Type B pancreatic cell (in vitro differentiated cells): ENCODE measurements at regions not wholly inside any gene's neighbourhood (a gene's known extent, or its start where the extent isn't known, plus 50 kb on each side); places are given as distances from the start of the nearest gene placed in this dataset.

Source experiments
- DNase-seq: peaks from one replicate; pipeline ENCODE4 v3.0.0; 2021; ENCODE audit warnings: mixed read lengths; ENCODE audit not compliant: unreplicated experiment; ENCODE audit errors: extremely low spot score
- H3K27ac Mint-ChIP-seq: 2 replicates; pipeline ENCODE4 v1.8.0; 2021; ENCODE audit warnings: mild to moderate bottlenecking, mixed read lengths
- H3K27me3 Mint-ChIP-seq: 2 replicates; pipeline ENCODE4 v1.8.0; 2021; ENCODE audit warnings: mixed read lengths
- H3K36me3 Mint-ChIP-seq: 2 replicates; pipeline ENCODE4 v1.8.0; 2021; ENCODE audit warnings: mixed read lengths
- H3K4me1 Mint-ChIP-seq: one replicate; pipeline ENCODE4 v1.8.0; 2021; ENCODE audit warnings: mixed read lengths; ENCODE audit not compliant: unreplicated experiment
- H3K4me3 Mint-ChIP-seq: 2 replicates; pipeline ENCODE4 v1.8.0; 2021; ENCODE audit warnings: mild to moderate bottlenecking, mixed read lengths
- H3K9me3 Mint-ChIP-seq: 2 replicates; pipeline ENCODE4 v1.8.0; 2021; ENCODE audit warnings: mixed read lengths
- CTCF ChIP-seq: fragments of 200-600 bp; sonication (generic); conservative IDR thresholded peaks from 2 replicates; pipeline ENCODE4 v1.5.0; 2021; ENCODE audit warnings: antibody characterized with exemption, mild to moderate bottlenecking

- no peak for DNase-seq
- Mint-ChIP-seq H3K4me3 (no peak overlapping the region), H3K27ac (no peak overlapping the region)
These were observed 84.9 kb downstream of the KIF4B start for GRCh38 chr5:155098433-155098832.

GRCh38 chr5:155101697-155102096 is 88.1 kb downstream of the KIF4B start:
- no peak for TF ChIP-seq CTCF
- H3K27me3 Mint-ChIP-seq, result peaks cover 2% of the 10 kb centered on the region
- H3K9me3 Mint-ChIP-seq, result no peaks in the 10 kb centered on the region
- H3K4me1 Mint-ChIP-seq, result no peaks in the 10 kb centered on the region
- no peaks in the 10 kb centered on the region for H3K36me3 Mint-ChIP-seq
- no peak overlapping the region for H3K27ac Mint-ChIP-seq
- no peak for DNase-seq
- H3K4me3 Mint-ChIP-seq, result no peak overlapping the region

More at GRCh38 chr5:155098433-155098832, 84.9 kb downstream of the KIF4B start:
- Mint-ChIP-seq H3K4me1 (no peaks in the 10 kb centered on the region), H3K9me3 (no peaks in the 10 kb centered on the region), H3K27me3 (peaks cover 2% of the 10 kb centered on the region), H3K36me3 (no peaks in the 10 kb centered on the region)
- no peak for TF ChIP-seq CTCF

- Mint-ChIP-seq H3K27me3 (peaks cover 2% of the 10 kb centered on the region), H3K4me3 (no peak overlapping the region), H3K36me3 (no peaks in the 10 kb centered on the region), H3K9me3 (no peaks in the 10 kb centered on the region), H3K27ac (no peak overlapping the region), H3K4me1 (no peaks in the 10 kb centered on the region)
- TF ChIP-seq CTCF, result no peak
- no peak for DNase-seq
These were observed 89.6 kb downstream of the KIF4B start for GRCh38 chr5:155103146-155103545.

GRCh38 chr5:155104441-155104840 is 90.9 kb downstream of the KIF4B start:
- Mint-ChIP-seq H3K4me1 (no peaks in the 10 kb centered on the region), H3K9me3 (no peaks in the 10 kb centered on the region), H3K27ac (no peak overlapping the region), H3K27me3 (peaks cover 2% of the 10 kb centered on the region), H3K36me3 (no peaks in the 10 kb centered on the region), H3K4me3 (no peak overlapping the region)
- TF ChIP-seq CTCF, result no peak
- DNase-seq, result no peak

- Mint-ChIP-seq H3K27me3 (peaks cover 2% of the 10 kb centered on the region), H3K9me3 (no peaks in the 10 kb centered on the region), H3K4me1 (no peaks in the 10 kb centered on the region), H3K36me3 (no peaks in the 10 kb centered on the region), H3K4me3 (no peak overlapping the region), H3K27ac (peak overlapping the region; percentile 86)
- TF ChIP-seq CTCF, result no peak
- no peak for DNase-seq
These were observed 92.7 kb downstream of the KIF4B start for GRCh38 chr5:155106221-155106620.

- H3K27ac Mint-ChIP-seq, result no peak overlapping the region
- H3K9me3 Mint-ChIP-seq, result no peaks in the 10 kb centered on the region
- TF ChIP-seq CTCF, result no peak
- H3K4me3 Mint-ChIP-seq, result no peak overlapping the region
- H3K36me3 Mint-ChIP-seq, result no peaks in the 10 kb centered on the region
- DNase-seq, result no peak
- H3K27me3 Mint-ChIP-seq, result no peaks in the 10 kb centered on the region
- H3K4me1 Mint-ChIP-seq, result no peaks in the 10 kb centered on the region
These were observed 100.3 kb downstream of the KIF4B start for GRCh38 chr5:155113888-155114287.
